GM21529 (cell line): ENCODE measurements at regions not wholly inside any gene's neighbourhood (a gene's known extent, or its start where the extent isn't known, plus 50 kb on each side); places are given as distances from the start of the nearest gene placed in this dataset.

Experiments
- ATAC-seq: cut with Tn5 transposase; IDR thresholded peaks from one replicate; pipeline ENCODE4 v1.9.1; 2021; ENCODE audit not compliant: unreplicated experiment

- no peak for ATAC-seq
Measured at GRCh38 chr18:10056506-10056905, 142.7 kb downstream of the VAPA start.

- no peak for ATAC-seq
Measured at GRCh38 chr18:10057401-10057893, 143.6 kb downstream of the VAPA start.

- no peak for ATAC-seq
Measured at GRCh38 chr18:10057894-10058791, 144.3 kb downstream of the VAPA start.

- ATAC-seq: no peak
Measured at GRCh38 chr18:10059610-10060468, 146.0 kb downstream of the VAPA start.

- ATAC-seq: no peak
Measured at GRCh38 chr18:10060469-10060782, 146.6 kb downstream of the VAPA start.

GRCh38 chr18:10060841-10061240, 147.0 kb downstream of the VAPA start:
- no peak for ATAC-seq

GRCh38 chr18:10061566-10062140, 147.8 kb downstream of the VAPA start:
- ATAC-seq: no peak

- no peak for ATAC-seq
Measured at GRCh38 chr18:10062302-10063300, 148.8 kb downstream of the VAPA start.

GRCh38 chr18:10063489-10063888, 149.7 kb downstream of the VAPA start:
- ATAC-seq: no peak

GRCh38 chr18:10064267-10064666, 150.5 kb downstream of the VAPA start:
- ATAC-seq: no peak

GRCh38 chr18:10065296-10065695, 151.5 kb downstream of the VAPA start:
- ATAC-seq: no peak

GRCh38 chr18:10067670-10068659, 154.1 kb downstream of the VAPA start:
- ATAC-seq: no peak

- ATAC-seq: no peak
Measured at GRCh38 chr18:10068766-10069567, 155.2 kb downstream of the VAPA start.

- no peak for ATAC-seq
Measured at GRCh38 chr18:10070561-10071000, 156.8 kb downstream of the VAPA start.

GRCh38 chr18:10072671-10073175, 158.9 kb downstream of the VAPA start:
- ATAC-seq: no peak

- no peak for ATAC-seq
Measured at GRCh38 chr18:10074110-10074509, 160.3 kb downstream of the VAPA start.

- no peak for ATAC-seq
Measured at GRCh38 chr18:10074728-10075127, 160.9 kb downstream of the VAPA start.

- ATAC-seq: no peak
Measured at GRCh38 chr18:10076502-10077030, 162.8 kb downstream of the VAPA start.
